Fibroblast of villous mesenchyme (primary cell): ENCODE measurements at regions not wholly inside any gene's neighbourhood (a gene's known extent, or its start where the extent isn't known, plus 50 kb on each side); places are given as distances from the start of the nearest gene placed in this dataset.
A peak's percentile ranks its signal among the peaks of the same experiment; 100 is the strongest.

ENCODE experiments used
- DNase-seq: peaks from one replicate; pipeline ENCODE4 v3.0.0-alpha.2; 2010; ENCODE audit warnings: low read depth
- H3K4me3 ChIP-seq: 2 replicates; pipeline ENCODE4 v1.5.1; 2011; ENCODE audit warnings: low read depth, mild to moderate bottlenecking, low read length
- TF ChIP-seq, protein P1 (sequence below): IDR thresholded peaks from 2 replicates; pipeline ENCODE4 v1.5.1; 2012; ENCODE audit warnings: low read depth, mild to moderate bottlenecking, low read length; ENCODE audit not compliant: insufficient read depth

- no peak for DNase-seq
- H3K4me3 ChIP-seq: no peak overlapping the region
- TF ChIP-seq, protein P1, sequence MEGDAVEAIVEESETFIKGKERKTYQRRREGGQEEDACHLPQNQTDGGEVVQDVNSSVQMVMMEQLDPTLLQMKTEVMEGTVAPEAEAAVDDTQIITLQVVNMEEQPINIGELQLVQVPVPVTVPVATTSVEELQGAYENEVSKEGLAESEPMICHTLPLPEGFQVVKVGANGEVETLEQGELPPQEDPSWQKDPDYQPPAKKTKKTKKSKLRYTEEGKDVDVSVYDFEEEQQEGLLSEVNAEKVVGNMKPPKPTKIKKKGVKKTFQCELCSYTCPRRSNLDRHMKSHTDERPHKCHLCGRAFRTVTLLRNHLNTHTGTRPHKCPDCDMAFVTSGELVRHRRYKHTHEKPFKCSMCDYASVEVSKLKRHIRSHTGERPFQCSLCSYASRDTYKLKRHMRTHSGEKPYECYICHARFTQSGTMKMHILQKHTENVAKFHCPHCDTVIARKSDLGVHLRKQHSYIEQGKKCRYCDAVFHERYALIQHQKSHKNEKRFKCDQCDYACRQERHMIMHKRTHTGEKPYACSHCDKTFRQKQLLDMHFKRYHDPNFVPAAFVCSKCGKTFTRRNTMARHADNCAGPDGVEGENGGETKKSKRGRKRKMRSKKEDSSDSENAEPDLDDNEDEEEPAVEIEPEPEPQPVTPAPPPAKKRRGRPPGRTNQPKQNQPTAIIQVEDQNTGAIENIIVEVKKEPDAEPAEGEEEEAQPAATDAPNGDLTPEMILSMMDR: no peak
Observed at GRCh38 chr5:156142867-156143266, 184.1 kb upstream of the SGCD start.

DNA sequence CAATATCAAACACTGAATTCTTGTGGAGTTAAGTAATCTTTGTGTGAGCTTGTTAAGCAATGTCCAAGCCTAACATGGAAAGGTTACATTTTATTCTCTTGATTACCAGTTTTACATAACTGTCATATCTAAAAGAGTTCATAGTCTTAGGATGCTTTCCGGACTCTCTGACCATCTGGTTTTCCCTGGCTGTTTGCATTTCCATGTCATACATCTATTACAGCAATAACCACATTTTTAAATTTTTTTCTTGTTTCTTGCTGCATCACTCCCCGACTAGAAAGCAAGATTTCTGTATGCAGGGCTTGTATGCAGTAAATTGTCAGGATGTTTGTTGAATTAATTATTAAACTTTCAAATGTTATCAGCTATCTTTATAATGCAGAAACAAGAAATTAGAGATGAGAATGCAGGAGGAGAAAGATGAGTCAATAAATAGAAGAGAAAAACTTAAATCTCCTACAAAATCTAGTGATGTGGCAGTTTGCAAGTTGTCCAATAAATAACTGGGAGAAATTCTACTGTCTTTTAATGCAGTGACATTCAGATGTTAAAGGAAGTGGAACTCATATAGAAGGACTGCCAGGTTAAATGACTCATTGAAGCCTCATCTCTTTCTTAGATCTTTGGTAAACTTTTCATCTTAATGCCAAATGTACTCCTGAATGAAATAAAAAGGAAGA is 179.6 kb upstream of the SGCD start:
- H3K4me3 ChIP-seq: no peak overlapping the region
- TF ChIP-seq, protein P1: no peak
- DNase-seq: peak; percentile 66

DNA sequence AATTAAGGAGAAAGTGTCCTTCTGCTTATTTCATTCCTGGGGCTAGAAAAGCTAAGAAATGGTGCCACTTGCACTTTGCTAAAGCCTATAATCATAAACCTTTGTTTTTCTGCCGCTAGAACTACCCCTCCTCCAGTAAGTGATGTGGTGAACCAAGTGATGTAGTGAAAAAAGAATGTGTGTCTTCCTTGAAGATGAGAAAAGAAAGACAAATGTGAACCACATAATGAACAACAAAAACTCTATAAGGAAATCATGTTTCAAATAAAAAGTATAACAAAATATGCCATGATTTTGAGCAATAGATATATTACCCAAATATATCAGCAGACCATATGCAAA is 179.0 kb upstream of the SGCD start:
- no peak overlapping the region for H3K4me3 ChIP-seq
- TF ChIP-seq, protein P1: no peak
- peak; percentile 5 for DNase-seq

DNA sequence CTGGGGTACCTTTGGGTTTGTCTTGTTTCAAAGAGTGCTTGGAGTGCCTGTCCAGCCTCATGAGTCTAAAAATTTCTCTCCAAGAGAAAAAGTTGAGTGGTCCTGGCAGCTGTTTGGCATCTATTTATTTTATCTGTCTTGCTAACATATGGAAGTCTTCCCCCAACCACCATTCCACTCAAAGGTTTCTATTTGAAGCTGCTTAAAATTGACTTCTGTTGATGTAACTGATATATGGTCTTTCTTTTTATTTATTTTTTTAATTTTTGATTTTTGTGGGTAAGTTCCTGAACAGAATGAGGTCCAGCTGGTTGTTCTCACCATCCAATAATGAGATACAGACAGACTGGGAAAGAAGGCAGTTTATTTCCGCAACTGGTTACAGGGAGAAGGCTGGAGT is 178.7 kb upstream of the SGCD start:
- TF ChIP-seq, protein P1: no peak
- no peak overlapping the region for H3K4me3 ChIP-seq
- no peak for DNase-seq

GRCh38 chr5:156149213-156149612 is 177.8 kb upstream of the SGCD start:
- TF ChIP-seq, protein P1: no peak
- no peak overlapping the region for H3K4me3 ChIP-seq
- no peak for DNase-seq

DNA sequence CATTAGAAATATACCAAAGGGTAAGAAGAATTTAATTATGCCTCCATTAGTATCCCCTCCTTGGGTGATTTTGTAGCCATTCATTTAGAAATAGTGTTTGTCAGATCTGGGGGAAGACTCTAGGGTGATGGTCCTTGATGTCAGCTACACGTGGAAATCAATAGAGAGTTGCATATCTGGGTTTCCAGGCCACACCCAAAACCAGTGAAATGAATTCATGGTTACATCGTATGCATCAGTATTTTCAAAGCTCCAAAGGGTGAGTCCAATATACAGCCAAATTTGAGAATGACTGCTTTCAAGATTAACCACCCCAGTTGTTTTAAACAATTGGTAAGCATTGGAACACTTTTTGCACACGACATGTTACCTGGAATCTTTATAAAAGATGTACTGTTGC is 173.4 kb upstream of the SGCD start:
- no peak for DNase-seq
- TF ChIP-seq, protein P1: no peak
- no peak overlapping the region for H3K4me3 ChIP-seq

GRCh38 chr5:156154757-156155156 is 172.2 kb upstream of the SGCD start:
- DNase-seq: no peak
- TF ChIP-seq, protein P1: no peak
- H3K4me3 ChIP-seq: no peak overlapping the region
